22Rv1 (cell line): ENCODE measurements at regions not wholly inside any gene's neighbourhood (a gene's known extent, or its start where the extent isn't known, plus 50 kb on each side); places are given as distances from the start of the nearest gene placed in this dataset.

ENCODE experiments used
- CTCF ChIP-seq: fragments of 450-650 bp; IDR thresholded peaks from 2 replicates; pipeline ENCODE4 v1.5.1; 2017; ENCODE audit warnings: mild to moderate bottlenecking
- ZFX ChIP-seq: fragments of 450-650 bp; IDR thresholded peaks from 2 replicates; pipeline ENCODE4 v1.6.1; 2017; ENCODE audit warnings: antibody characterized with exemption, borderline replicate concordance

- no peak for TF ChIP-seq CTCF
- no peak for TF ChIP-seq ZFX
Measured at GRCh38 chr3:135366816-135367215, 571.8 kb downstream of the EPHB1 start.
